HG03196 (cell line): ENCODE measurements at regions not wholly inside any gene's neighbourhood (a gene's known extent, or its start where the extent isn't known, plus 50 kb on each side); places are given as distances from the start of the nearest gene placed in this dataset.
A peak's percentile ranks its signal among the peaks of the same experiment; 100 is the strongest.

Source experiments
- ATAC-seq: cut with Tn5 transposase; IDR thresholded peaks from one replicate; pipeline ENCODE4 v1.9.1; 2021; ENCODE audit not compliant: unreplicated experiment

DNA sequence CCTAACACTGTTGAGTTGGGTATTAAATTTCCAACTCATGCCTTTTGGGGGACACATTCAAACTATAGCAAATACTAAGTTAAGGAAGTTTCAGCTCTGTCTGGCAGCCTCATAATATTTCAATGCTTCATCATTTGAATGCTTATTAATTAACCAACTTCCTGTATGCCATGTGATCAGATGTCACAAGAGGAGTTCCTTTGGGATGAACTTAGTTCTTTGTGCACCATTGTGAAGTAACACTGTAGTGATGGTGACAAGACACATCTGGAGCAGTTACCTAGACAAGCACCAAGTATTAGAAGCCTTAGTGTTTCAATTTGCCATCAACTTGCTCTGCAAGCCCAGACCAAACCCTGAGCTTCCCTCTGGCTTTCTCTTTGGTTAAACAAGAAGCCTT, 90.7 kb upstream of the IL12B start:
- no peak for ATAC-seq

DNA sequence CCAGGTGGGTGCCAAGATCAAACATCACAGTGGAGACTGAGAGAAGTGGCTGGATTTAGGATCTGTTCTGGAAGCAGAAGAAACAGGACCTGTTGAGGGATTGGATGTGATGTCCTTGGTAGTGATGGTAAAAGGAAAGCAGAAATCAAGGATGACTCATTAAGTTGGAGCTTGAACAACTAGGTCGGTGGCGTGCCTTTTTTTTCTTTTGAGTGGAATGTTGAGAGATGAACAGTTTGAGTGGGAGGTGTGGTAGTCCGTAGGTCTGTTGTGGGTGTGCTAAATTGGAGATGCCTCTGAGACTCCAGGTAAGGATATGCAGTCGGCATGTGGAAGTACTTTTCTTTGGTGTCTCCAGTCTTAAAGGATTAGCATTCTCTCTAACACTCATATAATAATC, 92.1 kb upstream of the IL12B start:
- no peak for ATAC-seq

GRCh38 chr5:159422910-159423309, 92.6 kb upstream of the IL12B start:
- no peak for ATAC-seq

GRCh38 chr5:159424123-159424522, 93.8 kb upstream of the IL12B start:
- no peak for ATAC-seq

DNA sequence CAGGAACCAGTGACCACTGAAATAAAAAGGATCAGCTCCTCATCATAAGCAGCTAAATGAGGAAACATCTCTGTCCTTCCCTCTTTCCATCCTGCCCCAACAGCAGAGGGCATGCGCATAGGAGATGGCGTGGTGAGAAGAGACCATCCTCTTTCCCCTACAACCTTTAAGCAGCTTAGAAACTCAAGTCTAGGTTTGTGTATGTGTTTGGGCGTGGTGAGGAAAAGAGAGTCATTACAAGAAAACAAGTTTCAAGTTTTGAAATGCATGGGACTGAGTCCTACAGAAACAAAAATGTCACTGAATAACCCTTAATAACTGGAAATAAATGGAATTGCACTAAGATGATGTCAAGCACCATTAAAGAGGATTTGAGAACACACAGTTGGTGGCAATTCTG, 96.4 kb upstream of the IL12B start:
- no peak for ATAC-seq

GRCh38 chr5:159427180-159428012, 97.1 kb upstream of the IL12B start:
- peak; percentile 73 for ATAC-seq

DNA sequence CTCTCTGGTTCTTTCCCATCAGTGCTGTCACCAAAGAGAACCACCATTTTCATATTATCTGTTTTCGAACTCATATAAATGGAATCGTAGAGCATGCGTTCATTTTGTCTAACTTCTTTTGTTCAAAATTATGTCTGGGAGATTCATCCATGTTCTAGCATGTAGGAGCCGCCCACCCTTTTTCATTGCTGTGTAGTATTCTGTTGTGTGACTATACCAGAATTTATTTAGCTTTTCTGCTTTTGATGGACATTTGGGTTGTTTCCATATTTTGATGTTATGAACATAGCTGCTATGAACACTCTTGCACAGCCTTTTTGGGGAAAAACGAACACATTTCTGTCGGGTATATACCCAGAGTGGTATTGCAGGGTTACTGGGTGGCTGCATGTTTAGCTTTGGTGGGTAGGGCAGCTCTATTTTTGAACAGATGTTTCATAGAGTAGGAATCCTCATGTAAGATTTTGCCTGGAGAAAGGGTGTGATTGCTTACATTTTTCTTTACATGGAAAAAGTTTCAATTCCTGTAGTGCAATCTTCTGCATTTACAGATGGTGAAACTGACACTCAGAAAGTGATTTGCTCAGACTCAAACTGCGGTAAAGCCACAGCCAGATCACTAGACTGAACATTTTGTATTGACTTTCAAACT, 100.2 kb upstream of the IL12B start:
- no peak for ATAC-seq

DNA sequence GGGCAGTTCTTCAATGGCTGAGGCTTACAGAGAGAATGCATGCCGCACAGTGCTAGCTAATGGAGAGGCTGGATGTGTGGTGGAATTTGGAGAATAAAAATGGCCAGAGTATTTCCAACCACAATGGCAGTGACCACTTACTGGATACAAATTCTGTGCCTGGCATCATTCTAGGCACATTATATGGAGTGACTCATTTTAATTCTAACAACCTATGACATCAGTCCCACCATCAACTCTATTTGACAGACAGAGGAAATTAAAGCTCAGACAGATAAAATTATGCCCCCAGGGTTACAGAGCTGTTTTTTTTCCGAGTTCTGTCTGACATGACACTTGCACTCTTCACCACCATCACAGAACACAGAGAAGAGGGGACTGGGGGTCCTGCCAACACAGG, 105.6 kb upstream of the IL12B start:
- ATAC-seq = no peak

DNA sequence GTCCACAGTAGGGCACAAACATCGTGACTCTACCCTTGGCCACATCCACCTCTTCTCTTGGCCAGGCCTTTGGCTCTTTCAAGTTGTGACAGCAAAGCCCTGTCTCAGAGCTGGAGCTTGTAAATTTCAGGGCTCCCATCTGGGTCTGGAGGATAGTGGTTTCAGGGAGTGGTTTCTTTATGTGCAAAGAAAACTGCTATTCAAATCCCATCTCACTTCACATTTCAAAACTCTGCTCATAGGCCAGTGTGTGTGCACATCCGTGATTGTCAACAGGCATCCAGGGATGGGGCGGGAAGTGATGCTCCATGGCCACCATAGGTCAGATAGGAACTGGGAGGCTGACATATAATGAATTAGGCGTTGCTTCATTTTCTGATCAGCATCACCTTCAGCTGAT, 107.8 kb upstream of the IL12B start:
- no peak for ATAC-seq

GRCh38 chr5:159439002-159439401, 108.7 kb upstream of the IL12B start:
- no peak for ATAC-seq

- ATAC-seq = no peak
Observed at GRCh38 chr5:159440235-159440634, 109.9 kb upstream of the IL12B start.

GRCh38 chr5:159440968-159441367, 110.7 kb upstream of the IL12B start:
- no peak for ATAC-seq

GRCh38 chr5:159441441-159441840, 111.2 kb upstream of the IL12B start:
- ATAC-seq = no peak

GRCh38 chr5:159442206-159442850, 112.0 kb upstream of the IL12B start:
- ATAC-seq = no peak

DNA sequence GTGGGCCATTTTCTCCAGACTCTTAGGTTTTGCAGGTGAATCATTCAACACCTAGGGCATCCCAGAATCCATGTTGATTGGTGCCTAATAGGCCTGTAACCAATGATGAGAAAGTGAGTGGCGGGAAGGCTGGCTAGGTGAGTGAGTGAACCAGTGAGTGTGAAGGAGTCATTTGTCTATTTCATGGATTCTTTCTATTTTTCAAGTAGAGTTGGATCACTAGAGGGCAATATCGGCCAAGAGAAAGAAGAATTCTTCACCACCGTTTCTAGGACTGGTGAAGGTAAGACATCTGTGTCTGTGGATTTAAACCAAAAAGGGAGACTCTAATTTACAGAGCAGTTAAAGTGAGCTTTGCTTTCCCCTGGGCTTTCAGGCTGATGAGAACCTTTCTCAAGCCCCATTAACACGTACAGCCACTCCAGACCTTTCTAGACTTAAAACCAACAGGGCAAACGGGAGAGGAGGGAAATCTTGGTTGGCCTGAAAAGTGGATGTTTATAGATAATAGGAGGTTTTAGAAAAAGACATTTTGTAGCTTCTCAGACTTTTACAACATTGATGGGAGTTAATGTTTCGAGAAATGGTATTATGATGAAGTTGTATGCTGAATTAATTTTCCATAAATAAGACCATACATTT, 114.3 kb upstream of the IL12B start:
- no peak for ATAC-seq

DNA sequence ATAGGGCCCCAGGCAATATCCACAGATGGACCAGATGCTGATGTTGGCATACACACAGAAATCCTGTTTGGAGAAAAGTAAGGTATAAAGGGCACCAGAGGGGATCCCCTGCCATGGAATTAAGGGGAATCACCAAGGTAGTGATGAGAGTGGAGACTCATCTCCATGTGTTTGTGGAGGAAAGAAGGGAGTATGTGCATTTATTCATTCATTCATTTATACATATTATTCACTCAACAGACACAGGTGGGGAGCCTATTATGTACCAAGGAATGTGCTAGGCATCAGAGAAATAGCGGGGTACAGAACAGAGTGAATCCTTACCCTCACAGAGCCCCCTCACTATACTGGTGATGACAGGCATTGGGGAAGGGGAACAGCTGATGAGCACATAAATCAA, 116.8 kb upstream of the IL12B start:
- no peak for ATAC-seq

- no peak for ATAC-seq
Observed at GRCh38 chr5:159448841-159449407, 118.6 kb upstream of the IL12B start.

DNA sequence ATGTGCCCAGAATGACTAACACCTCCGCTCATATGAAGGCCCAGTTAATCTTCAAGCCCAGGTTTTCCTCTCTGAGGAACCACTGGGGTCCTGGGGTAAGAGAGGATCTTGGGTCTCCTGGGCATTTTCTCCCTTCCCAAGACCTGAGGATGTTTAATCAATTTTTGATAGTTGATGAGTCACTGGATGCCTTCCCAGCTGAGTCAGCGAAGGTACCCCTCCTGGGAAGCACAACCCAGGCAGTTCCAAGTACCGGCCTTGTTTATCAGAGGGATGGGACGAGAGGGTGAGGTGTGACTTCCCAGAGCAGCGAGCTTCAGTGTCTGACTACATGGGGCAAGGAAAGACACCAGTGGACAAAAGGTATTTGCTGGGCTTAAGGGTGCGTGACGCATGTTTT, 119.6 kb upstream of the IL12B start:
- no peak for ATAC-seq

GRCh38 chr5:159450417-159450816, 120.1 kb upstream of the IL12B start:
- no peak for ATAC-seq

DNA sequence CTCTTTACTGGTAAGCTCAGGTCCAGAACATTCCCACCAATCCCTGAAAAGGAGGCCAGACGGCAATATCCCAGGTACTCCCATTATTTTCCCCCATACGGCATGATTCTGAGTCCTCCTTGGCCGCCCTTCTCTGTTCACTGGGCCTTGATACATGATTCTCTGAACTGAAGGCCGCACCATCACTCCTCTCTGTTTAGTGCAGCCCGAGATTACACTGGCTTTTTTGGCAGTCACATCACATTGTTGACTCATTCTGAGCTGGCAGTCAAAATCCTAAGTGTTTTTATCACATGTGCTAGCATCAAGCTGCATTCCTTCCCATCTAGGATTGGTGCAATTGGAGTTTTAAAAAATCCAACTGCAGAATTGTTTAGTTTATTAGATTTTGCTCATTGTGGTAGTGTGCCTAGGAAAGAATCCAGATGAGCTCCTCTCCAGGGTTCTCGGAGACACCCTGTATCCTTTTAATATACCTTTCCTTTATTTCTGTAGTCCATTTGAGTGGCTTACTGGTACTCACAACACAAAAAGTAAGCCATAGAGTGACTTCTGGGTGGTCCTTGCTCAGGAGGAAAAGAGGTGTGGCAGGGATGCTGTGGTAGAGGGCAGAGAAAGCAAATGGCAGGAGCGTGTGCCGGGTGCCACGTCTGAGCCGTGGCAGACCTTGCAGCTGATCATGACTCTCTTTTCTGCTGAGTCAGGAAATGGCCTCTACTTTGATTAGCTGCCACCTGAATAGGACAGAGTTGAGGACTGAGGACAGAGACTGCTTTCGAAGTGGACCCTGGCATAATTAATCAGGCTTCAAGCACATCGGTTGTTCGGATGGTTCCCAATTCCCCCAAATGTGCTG, 121.1 kb upstream of the IL12B start:
- ATAC-seq = no peak
